Liver (tissue), 3 donors: ENCODE measurements at regions not wholly inside any gene's neighbourhood (a gene's known extent, or its start where the extent isn't known, plus 50 kb on each side); places are given as distances from the start of the nearest gene placed in this dataset.

Experiments used
- CTCF ChIP-seq: fragments of 150-350 bp; IDR thresholded peaks from 2 replicates; pipeline ENCODE4 v1.5.1; 2017; ENCODE audit warnings: improper control_type of control experiment, low read depth, low read length; ENCODE audit not compliant: missing input control
- EGR1 ChIP-seq, 2 donors: IDR thresholded peaks; 2 replicates each; pipeline ENCODE4 v1.6.1; 2016 to 2018; ENCODE audit warnings: antibody characterized with exemption in 2 of 2, low read depth in 2 of 2
- GABPA ChIP-seq, 2 donors: IDR thresholded peaks in 1 of 2; conservative IDR thresholded peaks in 1 of 2; 2 replicates each; pipeline ENCODE4 v1.6.1; 2016; ENCODE audit warnings: antibody characterized with exemption in 2 of 2, mild to moderate bottlenecking in 1 of 2, moderate library complexity in 1 of 2
- HNF4A ChIP-seq, 2 donors: conservative IDR thresholded peaks; 2 replicates each; pipeline ENCODE4 v1.6.1; 2016; ENCODE audit warnings: antibody characterized with exemption in 2 of 2, mild to moderate bottlenecking in 2 of 2
- HNF4G ChIP-seq: IDR thresholded peaks from 2 replicates; pipeline ENCODE4 v1.6.1; 2016; ENCODE audit warnings: antibody characterized with exemption
- JUND ChIP-seq, 2 donors: IDR thresholded peaks; 2 replicates each; pipeline ENCODE4 v1.6.1; 2016; ENCODE audit warnings: antibody characterized with exemption in 2 of 2
- MAX ChIP-seq: IDR thresholded peaks from 2 replicates; pipeline ENCODE4 v1.6.1; 2016; ENCODE audit warnings: antibody characterized with exemption
- NR2F2 ChIP-seq: IDR thresholded peaks from 2 replicates; pipeline ENCODE4 v1.6.1; 2016; ENCODE audit warnings: antibody characterized with exemption
- SP1 ChIP-seq: IDR thresholded peaks from 2 replicates; pipeline ENCODE4 v1.6.1; 2018; ENCODE audit warnings: antibody characterized with exemption, mild to moderate bottlenecking
- TAF1 ChIP-seq: conservative IDR thresholded peaks from 2 replicates; pipeline ENCODE4 v1.6.1; 2016; ENCODE audit warnings: antibody characterized with exemption, mild to moderate bottlenecking
- TF ChIP-seq, protein P1 (sequence below): IDR thresholded peaks from 2 replicates; pipeline ENCODE4 v1.6.1; 2016; ENCODE audit warnings: antibody characterized with exemption, mild to moderate bottlenecking
- TF ChIP-seq, protein P2 (sequence below): IDR thresholded peaks from 2 replicates; pipeline ENCODE4 v1.6.1; 2016; ENCODE audit warnings: antibody characterized with exemption
- donor health status: healthy.
- donor health status: healthy.

DNA sequence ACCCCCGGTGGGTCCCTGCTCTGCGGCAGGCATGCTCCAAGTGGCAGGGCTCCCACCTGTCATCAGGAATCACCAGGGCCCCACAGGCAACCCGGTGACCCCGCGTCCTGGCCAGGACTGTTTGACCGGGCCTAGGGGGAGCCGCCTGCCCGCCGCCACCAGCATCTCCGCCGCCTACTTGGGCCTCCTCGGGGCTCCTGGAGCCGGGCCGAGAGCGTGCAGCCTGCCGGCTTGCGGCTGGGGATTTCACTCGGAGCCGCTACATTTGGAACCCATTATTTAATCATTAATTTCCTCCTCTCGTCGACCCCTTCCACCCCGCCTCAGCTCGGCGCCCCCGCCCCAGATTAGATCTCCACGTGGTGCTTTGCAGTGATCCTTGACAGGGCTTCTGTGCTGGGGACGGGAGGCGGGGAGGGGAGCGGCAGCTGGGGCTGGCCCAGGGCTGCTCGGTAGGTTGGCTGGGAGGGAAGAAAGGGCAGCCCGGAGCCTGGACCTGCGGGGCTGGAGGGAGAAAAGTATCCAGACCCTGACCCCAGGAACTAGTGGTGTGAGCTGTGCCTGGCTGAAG lies 295.4 kb downstream of the CYP26B1 start:
- TF ChIP-seq MAX (no peak), CTCF (no peak), JUND (IDR thresholded peaks at IDR 0.05) (no peak), GABPA (IDR thresholded peaks at IDR 0.05 in 1 of 2, conservative IDR thresholded peaks at IDR 0.05 in 1 of 2) (no peak), EGR1 (IDR thresholded peaks at IDR 0.05; ENCODE audit: low read depth in 2 of 2) (no peak), TAF1 (no peak), NR2F2 (no peak), HNF4G (no peak), HNF4A (conservative IDR thresholded peaks at IDR 0.05) (no peak), SP1 (no peak)
- TF ChIP-seq, protein P1, sequence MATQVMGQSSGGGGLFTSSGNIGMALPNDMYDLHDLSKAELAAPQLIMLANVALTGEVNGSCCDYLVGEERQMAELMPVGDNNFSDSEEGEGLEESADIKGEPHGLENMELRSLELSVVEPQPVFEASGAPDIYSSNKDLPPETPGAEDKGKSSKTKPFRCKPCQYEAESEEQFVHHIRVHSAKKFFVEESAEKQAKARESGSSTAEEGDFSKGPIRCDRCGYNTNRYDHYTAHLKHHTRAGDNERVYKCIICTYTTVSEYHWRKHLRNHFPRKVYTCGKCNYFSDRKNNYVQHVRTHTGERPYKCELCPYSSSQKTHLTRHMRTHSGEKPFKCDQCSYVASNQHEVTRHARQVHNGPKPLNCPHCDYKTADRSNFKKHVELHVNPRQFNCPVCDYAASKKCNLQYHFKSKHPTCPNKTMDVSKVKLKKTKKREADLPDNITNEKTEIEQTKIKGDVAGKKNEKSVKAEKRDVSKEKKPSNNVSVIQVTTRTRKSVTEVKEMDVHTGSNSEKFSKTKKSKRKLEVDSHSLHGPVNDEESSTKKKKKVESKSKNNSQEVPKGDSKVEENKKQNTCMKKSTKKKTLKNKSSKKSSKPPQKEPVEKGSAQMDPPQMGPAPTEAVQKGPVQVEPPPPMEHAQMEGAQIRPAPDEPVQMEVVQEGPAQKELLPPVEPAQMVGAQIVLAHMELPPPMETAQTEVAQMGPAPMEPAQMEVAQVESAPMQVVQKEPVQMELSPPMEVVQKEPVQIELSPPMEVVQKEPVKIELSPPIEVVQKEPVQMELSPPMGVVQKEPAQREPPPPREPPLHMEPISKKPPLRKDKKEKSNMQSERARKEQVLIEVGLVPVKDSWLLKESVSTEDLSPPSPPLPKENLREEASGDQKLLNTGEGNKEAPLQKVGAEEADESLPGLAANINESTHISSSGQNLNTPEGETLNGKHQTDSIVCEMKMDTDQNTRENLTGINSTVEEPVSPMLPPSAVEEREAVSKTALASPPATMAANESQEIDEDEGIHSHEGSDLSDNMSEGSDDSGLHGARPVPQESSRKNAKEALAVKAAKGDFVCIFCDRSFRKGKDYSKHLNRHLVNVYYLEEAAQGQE = no peak
- TF ChIP-seq, protein P2, sequence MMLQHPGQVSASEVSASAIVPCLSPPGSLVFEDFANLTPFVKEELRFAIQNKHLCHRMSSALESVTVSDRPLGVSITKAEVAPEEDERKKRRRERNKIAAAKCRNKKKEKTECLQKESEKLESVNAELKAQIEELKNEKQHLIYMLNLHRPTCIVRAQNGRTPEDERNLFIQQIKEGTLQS = no peak
